Sigmoid colon (tissue), 6 donors: ENCODE measurements at regions not wholly inside any gene's neighbourhood (a gene's known extent, or its start where the extent isn't known, plus 50 kb on each side); places are given as distances from the start of the nearest gene placed in this dataset.

Experiments
- DNase-seq: peaks from one replicate; pipeline ENCODE4 v3.0.0-alpha.2; 2019
- H3K27ac ChIP-seq, 4 donors: fragments of 200-600 bp; sonication (generic); one replicate each; pipeline ENCODE4 v1.5.1; 2016 to 2019; ENCODE audit warnings: mild to moderate bottlenecking in 1 of 4
- H3K27me3 ChIP-seq, 3 donors: fragments of 200-600 bp; sonication (generic); one replicate each; pipeline ENCODE4 v1.5.1; 2019; ENCODE audit warnings: mild to moderate bottlenecking in 1 of 3
- H3K36me3 ChIP-seq, 4 donors: fragments of 200-600 bp; sonication (generic); one replicate each; pipeline ENCODE4 v1.5.1; 2016 to 2019
- H3K4me1 ChIP-seq, 4 donors: fragments of 200-600 bp; sonication (generic); one replicate each; pipeline ENCODE4 v1.5.1; 2017 to 2019
- H3K4me3 ChIP-seq, 4 donors: fragments of 200-600 bp; sonication (generic); one replicate each; pipeline ENCODE4 v1.5.1; 2017 to 2019; ENCODE audit warnings: mild to moderate bottlenecking in 2 of 4, moderate library complexity in 1 of 4
- H3K9me3 ChIP-seq, 4 donors: fragments of 200-600 bp in 3 of 4; sonication (generic) in 3 of 4; one replicate each; pipeline versions ENCODE4 v1.5.1 to v1.6.1; 2013 to 2019
- CTCF ChIP-seq, 4 experiments: fragments of 450-650 bp in 3 of 4; fragments of 200-600 bp in 1 of 4; IDR thresholded peaks; one replicate each; pipeline ENCODE4 v1.5.1; 2016 to 2019; ENCODE audit warnings: antibody characterized with exemption in 4 of 4, mild to moderate bottlenecking in 3 of 4, moderate library complexity in 2 of 4
- EP300 ChIP-seq, 4 donors: sonication (generic); formaldehyde crosslinking; IDR thresholded peaks; one replicate each; pipeline ENCODE4 v1.6.1; 2017; ENCODE audit warnings: antibody characterized with exemption in 4 of 4
- POLR2A ChIP-seq, 2 donors: fragments of 450-650 bp; IDR thresholded peaks; one replicate each; pipeline ENCODE4 v1.6.1; 2016; ENCODE audit warnings: antibody characterized with exemption in 2 of 2, mild to moderate bottlenecking in 2 of 2, moderate library complexity in 2 of 2
- POLR2AphosphoS5 ChIP-seq, 4 donors: sonication (generic); formaldehyde crosslinking; IDR thresholded peaks; one replicate each; pipeline ENCODE4 v1.6.1; 2017; ENCODE audit warnings: antibody characterized with exemption in 4 of 4
- WGBS, 2 donors: extraction: QIAGEN DNeasy Blood & Tissue Kit; methylation state at CpG; one replicate each; pipeline ENCODE4 v1.1.7; 2013; 5-methylcytosine and 5-hydroxymethylcytosine counted together
- intact Hi-C: fragments of 100-400 bp; cut with DNase I; formaldehyde crosslinking; loops from one replicate; pipeline ENCODE4 v1.15.1; 2023
- donor health status: healthy with polysubstance abuse.
- donor health status: healthy.

- DNase-seq = no peak
Measured at GRCh38 chr17:77571155-77571981, 387.1 kb upstream of the TNRC6C start.

GRCh38 chr17:77572065-77572601 lies 386.4 kb upstream of the TNRC6C start:
- no peak for DNase-seq
- H3K4me3 ChIP-seq = peak overlapping the region in 3 of 4 donors; percentile 25 to 35 (median 31)
- no peaks in the 10 kb centered on the region for H3K27me3 ChIP-seq
- peaks cover 0 to 18% (median 17%) of the 10 kb centered on the region in 4 donors for H3K4me1 ChIP-seq
- no peaks in the 10 kb centered on the region for H3K9me3 ChIP-seq
- H3K27ac ChIP-seq = peak overlapping the region in 1 of 4 donors; percentile 18
- TF ChIP-seq CTCF (IDR thresholded peaks at IDR 0.05) (no peak), EP300 (IDR thresholded peaks at IDR 0.05) (no peak), POLR2AphosphoS5 (IDR thresholded peaks at IDR 0.05) (no peak), POLR2A (IDR thresholded peaks at IDR 0.05) (no peak)
- no peaks in the 10 kb centered on the region for H3K36me3 ChIP-seq
- WGBS, 2 donors = 12 to 25% methylated on average over 15 of the region's 15 CpGs
- intact Hi-C loops = no loop called here

More at GRCh38 chr17:77571155-77571981, 387.1 kb upstream of the TNRC6C start:
- H3K4me3 ChIP-seq = peak overlapping the region in 3 of 4 donors; percentile 25 to 35 (median 31)
- H3K36me3 ChIP-seq = no peaks in the 10 kb centered on the region
- H3K27me3 ChIP-seq = no peaks in the 10 kb centered on the region
- intact Hi-C loops = no loop called here
- WGBS, 2 donors = 11 to 20% methylated on average over 35 of the region's 35 CpGs
- H3K27ac ChIP-seq = peak overlapping the region in 1 of 4 donors; percentile 18
- no peaks in the 10 kb centered on the region for H3K9me3 ChIP-seq
- no peak for TF ChIP-seq EP300 (IDR thresholded peaks at IDR 0.05)
- no peak for TF ChIP-seq POLR2AphosphoS5 (IDR thresholded peaks at IDR 0.05)
- TF ChIP-seq POLR2A (IDR thresholded peaks at IDR 0.05) = no peak
- TF ChIP-seq CTCF (IDR thresholded peaks at IDR 0.05) = no peak
- peaks cover 0 to 18% (median 17%) of the 10 kb centered on the region in 4 donors for H3K4me1 ChIP-seq

- Histone ChIP-seq H3K36me3 (no peaks in the 10 kb centered on the region), H3K27me3 (no peaks in the 10 kb centered on the region), H3K9me3 (no peaks in the 10 kb centered on the region), H3K4me3 (no peak overlapping the region), H3K27ac (no peak overlapping the region), H3K4me1 (peaks cover 0 to 18% (median 17%) of the 10 kb centered on the region in 4 donors)
- 48 to 80% methylated on average over 5 of the region's 5 CpGs for WGBS, 2 donors
- intact Hi-C loops = no loop called here
- TF ChIP-seq POLR2AphosphoS5 (IDR thresholded peaks at IDR 0.05) (no peak), POLR2A (IDR thresholded peaks at IDR 0.05) (no peak), EP300 (IDR thresholded peaks at IDR 0.05) (no peak), CTCF (IDR thresholded peaks at IDR 0.05) (no peak)
- DNase-seq = no peak
Measured at GRCh38 chr17:77572851-77573250, 385.7 kb upstream of the TNRC6C start.

GRCh38 chr17:77577491-77577890 lies 381.0 kb upstream of the TNRC6C start:
- intact Hi-C loops = no loop called here
- Histone ChIP-seq H3K4me1 (peaks cover 0 to 4% (median under 1%) of the 10 kb centered on the region in 4 donors), H3K9me3 (peaks cover 0 to 4% (median 0%) of the 10 kb centered on the region in 4 donors), H3K4me3 (no peak overlapping the region), H3K27me3 (no peaks in the 10 kb centered on the region), H3K36me3 (no peaks in the 10 kb centered on the region), H3K27ac (no peak overlapping the region)
- no peak for TF ChIP-seq EP300 (IDR thresholded peaks at IDR 0.05)
- WGBS, 2 donors = 89 to 90% methylated on average over 7 of the region's 7 CpGs
- DNase-seq = no peak

- Histone ChIP-seq H3K4me1 (peaks cover 0 to 3% (median 0%) of the 10 kb centered on the region in 4 donors), H3K27me3 (no peaks in the 10 kb centered on the region), H3K4me3 (no peak overlapping the region), H3K9me3 (peaks cover 0 to 4% (median 0%) of the 10 kb centered on the region in 4 donors), H3K27ac (no peak overlapping the region), H3K36me3 (no peaks in the 10 kb centered on the region)
- TF ChIP-seq EP300 (IDR thresholded peaks at IDR 0.05) (no peak), CTCF (IDR thresholded peaks at IDR 0.05) (no peak), POLR2AphosphoS5 (IDR thresholded peaks at IDR 0.05) (no peak), POLR2A (IDR thresholded peaks at IDR 0.05) (no peak)
- DNase-seq = no peak
- intact Hi-C loops = no loop called here
- 94% methylated on average over 9 of the region's 9 CpGs for WGBS, 2 donors
Measured at GRCh38 chr17:77579131-77579530, 379.4 kb upstream of the TNRC6C start.
